SJCRH30 (cell line): ENCODE measurements at regions not wholly inside any gene's neighbourhood (a gene's known extent, or its start where the extent isn't known, plus 50 kb on each side); places are given as distances from the start of the nearest gene placed in this dataset.
"Not testable (repeated sequence)": the region's sequence is repeated elsewhere in the genome, so short reads cannot be mapped to it uniquely, and the experiment has no call there.

Experiments used
- DNase-seq, 2 experiments: peaks; one replicate each; pipeline ENCODE4 v3.0.0-alpha.2; 2015 to 2020
- H3K27ac ChIP-seq: fragments of 250-450 bp; sonication (Bioruptor Pico); 2 replicates; pipeline ENCODE4 v1.5.1; 2020; ENCODE audit warnings: mild to moderate bottlenecking, moderate library complexity
- H3K27me3 ChIP-seq: fragments of 250-450 bp; sonication (Bioruptor Pico); 2 replicates; pipeline ENCODE4 v1.5.1; 2020; ENCODE audit warnings: mild to moderate bottlenecking, moderate library complexity
- H3K36me3 ChIP-seq: fragments of 250-450 bp; sonication (Bioruptor Pico); 2 replicates; pipeline ENCODE4 v1.5.1; 2020; ENCODE audit warnings: mild to moderate bottlenecking, moderate library complexity
- H3K4me1 ChIP-seq: fragments of 250-450 bp; sonication (Bioruptor Pico); 2 replicates; pipeline ENCODE4 v1.5.1; 2020; ENCODE audit warnings: mild to moderate bottlenecking, moderate library complexity
- H3K4me3 ChIP-seq: fragments of 250-450 bp; sonication (Bioruptor Pico); 2 replicates; pipeline ENCODE4 v1.5.1; 2020; ENCODE audit warnings: mild to moderate bottlenecking, moderate library complexity
- H3K9me3 ChIP-seq: fragments of 250-450 bp; sonication (Bioruptor Pico); replicated peaks from 2 replicates; pipeline ENCODE4 v1.5.1; 2020; ENCODE audit warnings: mild to moderate bottlenecking, moderate library complexity

DNA sequence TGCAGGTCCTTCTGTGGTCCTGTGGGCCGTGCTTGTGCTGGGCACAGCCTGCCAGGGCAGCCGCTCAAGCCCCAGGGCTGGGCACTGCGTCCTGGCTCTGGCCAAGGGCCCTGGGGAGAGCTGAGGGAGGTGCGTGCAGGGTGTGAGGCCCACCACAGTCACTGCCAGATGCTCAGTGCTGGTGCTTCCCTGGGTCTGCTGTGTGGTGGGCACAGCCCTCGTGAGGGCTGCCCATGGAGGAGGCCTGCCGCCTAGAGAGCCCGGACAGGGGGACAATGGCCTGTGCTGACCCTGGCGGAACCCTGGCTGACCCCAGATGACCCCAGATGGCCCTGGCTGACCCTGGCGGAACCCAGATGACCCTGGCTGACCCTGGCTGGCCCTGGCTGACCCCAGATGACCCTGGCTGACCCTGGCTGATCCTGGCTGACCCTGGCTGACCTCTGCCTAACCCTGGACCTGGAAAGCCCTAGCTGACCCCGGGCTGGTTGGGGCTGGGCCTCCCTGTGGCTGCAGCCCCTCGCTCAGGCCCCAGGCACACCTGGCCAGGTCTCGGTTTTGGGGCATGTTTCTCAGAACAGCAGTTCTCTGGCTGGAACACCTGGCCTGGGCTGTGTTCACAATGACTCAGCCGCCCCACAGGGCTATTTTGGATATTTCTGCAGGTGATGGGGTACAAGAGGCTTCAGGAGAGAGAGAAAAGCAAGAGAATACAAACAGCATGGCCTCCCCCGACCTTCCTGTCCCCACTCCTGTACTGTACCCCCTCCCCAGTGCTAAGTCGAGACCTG, 55.4 kb downstream of the TMEM121 start:
- Histone ChIP-seq H3K4me3 (no peak overlapping the region), H3K4me1 (no peaks in the 10 kb centered on the region), H3K9me3 (no peaks in the 10 kb centered on the region), H3K36me3 (no peaks in the 10 kb centered on the region), H3K27ac (no peak overlapping the region), H3K27me3 (no peaks in the 10 kb centered on the region)
- DNase-seq = no peak

DNA sequence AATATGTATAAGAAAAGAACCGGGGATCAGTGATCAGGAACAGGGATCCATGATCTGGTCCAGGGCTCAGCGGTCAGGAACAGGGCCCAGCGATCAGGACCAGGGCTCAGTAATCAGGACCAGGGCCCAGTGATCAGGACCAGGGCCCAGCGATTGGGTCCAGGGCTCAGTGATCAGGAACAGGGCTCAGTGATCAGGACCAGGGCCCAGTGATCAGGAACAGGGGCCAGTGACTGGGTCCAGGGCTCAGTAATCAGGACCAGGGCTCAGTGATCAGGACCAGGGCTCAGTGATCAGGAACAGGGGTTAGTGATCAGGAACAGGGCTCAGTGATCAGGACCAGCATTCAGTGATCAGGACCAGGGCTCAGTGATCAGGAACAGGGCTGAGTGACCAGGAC, 56.3 kb downstream of the TMEM121 start:
- Histone ChIP-seq H3K36me3 (no peaks in the 10 kb centered on the region), H3K27me3 (no peaks in the 10 kb centered on the region), H3K27ac (no peak overlapping the region), H3K4me3 (no peak overlapping the region), H3K9me3 (no peaks in the 10 kb centered on the region), H3K4me1 (no peaks in the 10 kb centered on the region)
- peak in 1 of 2 experiments; percentile 29 for DNase-seq

DNA sequence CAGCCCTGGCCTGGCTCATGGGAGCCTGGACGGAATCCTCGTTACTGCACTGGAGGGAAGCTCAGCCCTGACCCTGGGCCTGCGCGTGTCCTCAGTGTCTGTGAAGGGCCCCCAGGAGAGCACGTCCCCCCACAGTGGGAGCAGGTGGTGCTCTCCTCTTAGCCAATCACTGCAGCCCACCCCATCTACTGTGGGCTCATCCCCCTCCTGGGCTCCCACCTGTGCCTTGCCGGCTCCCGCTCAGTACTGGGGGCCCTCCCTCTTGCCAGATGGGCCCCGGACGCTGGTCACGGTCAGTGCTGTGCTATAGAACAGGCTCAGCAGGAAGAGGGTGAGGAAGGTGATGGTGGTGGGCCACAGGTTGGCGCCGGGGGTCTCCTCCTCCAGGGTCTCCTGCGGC, 57.5 kb downstream of the TMEM121 start:
- H3K36me3 ChIP-seq, H3K9me3 ChIP-seq, H3K4me3 ChIP-seq, H3K27ac ChIP-seq, H3K27me3 ChIP-seq, H3K4me1 ChIP-seq, DNase-seq: not testable (repeated sequence)

DNA sequence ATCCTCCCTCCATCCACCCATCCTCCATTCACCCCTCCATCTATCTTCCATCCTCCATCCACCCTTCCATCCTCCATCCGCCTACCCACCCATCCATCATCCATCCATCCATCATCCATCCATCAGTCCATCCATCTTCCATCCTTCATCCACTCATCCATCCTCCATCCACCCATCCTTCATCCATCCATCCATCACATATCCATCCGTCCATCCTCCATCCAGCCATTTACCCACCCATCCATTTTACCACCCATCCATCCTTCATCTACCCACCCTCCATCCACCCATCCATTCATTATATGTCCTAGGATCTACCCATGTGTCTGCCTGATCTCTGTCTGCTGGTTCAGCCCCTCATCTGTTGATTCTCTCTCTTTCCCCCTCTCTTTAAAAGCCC, 58.9 kb downstream of the TMEM121 start:
- not testable (repeated sequence) for H3K9me3 ChIP-seq

DNA sequence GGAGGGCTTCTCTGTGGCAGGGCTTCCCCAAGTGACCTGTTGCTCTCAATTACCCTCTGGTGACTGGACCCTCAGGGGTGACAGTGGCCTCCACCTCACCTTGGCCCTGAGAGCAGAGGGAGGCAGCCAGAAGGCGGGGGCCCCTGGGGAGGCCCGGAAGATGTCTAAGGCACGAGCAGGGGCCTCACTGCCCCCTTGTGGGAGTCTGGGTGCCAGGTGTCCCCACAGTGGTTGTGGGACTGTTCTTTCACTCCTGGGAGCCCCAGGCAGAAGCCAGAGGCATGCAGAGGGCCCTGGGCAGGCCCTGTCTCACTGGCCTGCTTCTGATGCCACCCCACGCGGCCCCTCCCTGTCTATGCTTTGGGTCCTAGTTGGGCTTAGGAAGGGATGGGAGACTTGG, 59.3 kb downstream of the TMEM121 start:
- H3K36me3 ChIP-seq, H3K4me1 ChIP-seq, H3K9me3 ChIP-seq, H3K4me3 ChIP-seq, H3K27me3 ChIP-seq, H3K27ac ChIP-seq, DNase-seq: not testable (repeated sequence)

More for the DNA sequence above, 58.9 kb downstream of the TMEM121 start:
- H3K4me3 ChIP-seq, H3K27ac ChIP-seq, H3K4me1 ChIP-seq, H3K36me3 ChIP-seq, DNase-seq, H3K27me3 ChIP-seq: not testable (repeated sequence)

DNA sequence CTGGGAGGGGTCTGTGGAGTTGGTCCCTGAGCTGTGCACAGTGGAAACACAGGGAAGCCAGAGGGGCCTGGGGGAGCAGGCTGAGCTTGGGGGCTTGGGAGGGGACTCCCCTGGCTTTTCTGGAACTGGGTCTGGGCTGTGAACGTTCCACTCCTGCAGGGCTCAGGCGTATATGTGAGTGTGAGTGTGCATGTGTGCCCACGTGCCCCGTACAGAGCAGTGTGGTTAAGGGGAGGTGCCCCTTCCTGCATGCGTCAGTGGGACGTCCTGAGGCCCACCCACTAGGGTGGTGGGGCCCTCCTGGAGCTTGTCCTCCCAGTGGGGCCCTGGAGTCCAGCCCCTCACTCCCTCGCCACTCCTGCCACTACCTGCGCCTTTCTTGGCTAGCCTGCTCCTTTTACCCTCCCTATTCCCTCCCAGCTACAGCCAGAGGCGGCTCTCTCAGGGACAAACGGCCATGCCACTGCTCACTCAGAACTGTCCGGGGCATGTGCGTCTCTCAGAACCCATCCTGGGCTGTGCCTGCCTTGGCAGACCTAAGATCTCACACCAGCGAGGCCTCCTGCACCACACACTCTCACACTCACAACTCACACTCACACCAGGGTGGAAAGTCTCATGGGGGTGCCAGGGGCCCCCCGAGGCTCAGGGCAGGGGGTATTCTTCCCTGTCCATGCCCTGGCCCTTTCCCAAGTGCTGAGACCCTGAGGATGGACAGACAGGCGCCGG, 59.9 kb downstream of the TMEM121 start:
- not testable (repeated sequence) for DNase-seq, H3K27ac ChIP-seq, H3K4me3 ChIP-seq, H3K27me3 ChIP-seq, H3K9me3 ChIP-seq, H3K4me1 ChIP-seq, H3K36me3 ChIP-seq

DNA sequence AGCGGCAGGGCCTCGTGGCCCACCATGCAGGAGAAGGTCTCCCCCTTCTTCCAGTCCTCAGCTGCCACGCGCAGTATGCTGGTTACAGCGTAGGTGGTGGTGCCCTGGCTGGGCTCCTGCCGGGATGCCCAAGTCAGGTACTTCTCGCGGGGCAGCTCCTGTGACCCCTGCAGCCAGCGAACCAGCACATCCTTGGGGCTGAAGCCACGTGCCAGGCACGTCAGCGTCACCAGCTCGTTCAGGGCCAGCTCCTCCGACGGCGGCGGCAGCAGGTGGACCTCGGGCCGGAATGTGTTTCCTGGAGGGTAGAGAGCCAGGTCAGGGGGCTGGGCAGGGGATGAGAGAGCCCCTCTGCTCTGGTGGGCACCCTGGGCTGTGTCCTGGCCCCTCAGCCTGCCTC, 60.7 kb downstream of the TMEM121 start:
- H3K27me3 ChIP-seq, H3K27ac ChIP-seq, H3K4me3 ChIP-seq, H3K9me3 ChIP-seq, H3K4me1 ChIP-seq, DNase-seq, H3K36me3 ChIP-seq: not testable (repeated sequence)

DNA sequence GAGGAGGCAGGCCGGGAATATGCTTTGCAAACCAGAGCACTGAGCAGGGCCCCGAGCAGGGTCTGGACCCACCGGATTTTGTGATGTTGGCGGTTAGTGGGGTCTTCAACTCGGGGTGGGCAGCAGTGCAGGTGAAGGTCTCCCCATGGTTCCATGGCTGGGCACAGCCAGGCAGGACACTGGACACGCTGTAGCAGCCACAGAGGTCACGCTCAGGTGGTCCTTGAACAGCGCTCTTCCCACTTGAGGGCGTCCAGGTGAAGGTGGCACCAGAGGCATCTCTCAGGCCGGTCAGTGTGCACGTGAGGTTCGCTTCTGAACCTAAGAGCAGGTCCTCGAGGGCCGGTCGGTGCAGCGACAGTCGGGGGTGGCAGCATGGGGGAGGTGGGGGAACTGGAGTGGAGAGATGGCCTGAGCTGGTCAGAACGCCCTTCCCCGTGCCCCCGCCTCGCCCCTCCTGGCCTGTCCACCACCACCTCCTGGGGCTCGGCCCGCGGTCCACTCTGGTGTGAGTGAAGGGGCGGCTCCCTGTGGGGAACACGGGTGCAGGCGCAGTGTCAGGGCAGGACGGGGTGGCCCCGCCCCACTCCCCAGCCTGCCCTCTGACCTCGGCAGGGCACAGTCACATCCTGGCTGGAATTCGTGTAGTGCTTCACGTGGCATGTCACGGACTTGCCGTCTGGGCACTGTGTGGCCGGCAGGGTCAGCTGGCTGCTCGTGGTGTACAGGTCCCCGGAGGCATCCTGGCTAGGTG, 61.3 kb downstream of the TMEM121 start:
- H3K4me3 ChIP-seq, DNase-seq, H3K4me1 ChIP-seq, H3K27ac ChIP-seq, H3K9me3 ChIP-seq, H3K27me3 ChIP-seq, H3K36me3 ChIP-seq: not testable (repeated sequence)

DNA sequence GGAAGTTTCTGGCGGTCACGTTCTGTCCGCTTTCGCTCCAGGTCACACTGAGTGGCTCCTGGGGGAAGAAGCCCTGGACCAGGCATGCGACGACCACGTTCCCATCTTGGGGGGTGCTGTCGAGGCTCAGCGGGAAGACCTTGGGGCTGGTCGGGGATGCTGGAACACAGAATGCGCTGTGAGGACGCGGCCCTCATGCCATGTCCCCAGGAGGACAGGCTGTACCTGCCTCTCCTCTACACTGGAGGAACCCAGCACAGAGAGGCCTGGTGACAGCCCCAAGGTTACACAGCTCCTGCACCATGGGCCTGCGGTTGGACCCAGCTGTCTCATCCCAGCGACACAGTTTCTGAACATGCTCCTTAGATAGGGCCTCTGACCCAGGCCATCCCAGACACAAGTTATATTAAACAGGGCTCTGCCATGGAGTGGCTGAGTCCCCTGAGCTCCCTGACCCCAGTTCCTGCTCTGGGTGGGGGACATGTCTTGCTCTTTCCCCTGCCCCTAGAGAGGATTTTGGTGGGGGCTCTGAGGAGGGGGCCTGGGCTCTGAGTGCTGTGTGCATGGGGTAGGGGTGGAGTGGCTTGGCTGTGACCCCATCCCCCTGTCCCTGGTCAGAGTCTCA, 62.0 kb downstream of the TMEM121 start:
- H3K4me3 ChIP-seq = no peak overlapping the region
- H3K4me1 ChIP-seq = no peaks in the 10 kb centered on the region
- H3K9me3 ChIP-seq = no peaks in the 10 kb centered on the region
- no peaks in the 10 kb centered on the region for H3K27me3 ChIP-seq
- DNase-seq = no peak
- H3K36me3 ChIP-seq = no peaks in the 10 kb centered on the region
- no peak overlapping the region for H3K27ac ChIP-seq

DNA sequence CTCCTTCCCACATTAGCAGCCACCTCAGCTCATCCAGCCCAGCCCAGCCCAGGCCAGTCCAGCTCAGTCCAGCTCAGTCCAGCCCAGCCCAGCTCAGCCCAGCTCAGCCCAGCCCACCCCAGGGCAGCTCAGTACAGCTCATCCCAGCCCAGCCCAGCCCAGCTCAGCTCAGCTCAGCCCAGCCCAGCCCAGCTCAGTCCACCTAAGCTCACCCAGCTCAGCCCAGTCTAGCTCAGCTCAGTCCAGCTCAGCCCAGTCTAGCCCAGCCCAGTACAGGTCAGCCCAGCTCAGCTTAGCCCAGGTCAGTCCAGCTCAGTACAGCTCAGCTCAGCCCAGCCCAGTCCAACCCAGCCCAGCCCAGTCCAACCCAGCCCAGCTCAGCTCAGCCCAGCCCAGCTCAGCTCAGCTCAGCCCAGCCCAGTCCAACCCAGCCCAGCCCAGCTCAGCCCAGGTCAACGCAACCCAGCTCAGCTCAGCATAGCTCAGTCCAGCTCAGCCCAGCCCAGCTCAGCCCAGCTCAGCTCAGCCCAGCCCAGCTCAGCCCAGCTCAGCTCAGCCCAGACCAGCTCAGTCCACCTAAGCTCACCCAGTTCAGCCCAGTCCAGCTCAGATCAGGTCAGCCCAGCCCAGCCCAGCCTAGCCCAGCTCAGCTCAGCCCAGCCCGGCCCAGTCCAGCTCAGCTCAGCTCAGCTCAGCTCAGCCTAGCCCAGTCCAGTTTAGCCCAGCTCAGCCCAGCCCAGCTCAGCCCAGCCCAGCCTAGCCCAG, 63.0 kb downstream of the TMEM121 start:
- Histone ChIP-seq H3K9me3 (no peaks in the 10 kb centered on the region), H3K36me3 (no peaks in the 10 kb centered on the region), H3K4me1 (no peaks in the 10 kb centered on the region), H3K27me3 (no peaks in the 10 kb centered on the region), H3K27ac (no peak overlapping the region), H3K4me3 (no peak overlapping the region)
- no peak for DNase-seq

DNA sequence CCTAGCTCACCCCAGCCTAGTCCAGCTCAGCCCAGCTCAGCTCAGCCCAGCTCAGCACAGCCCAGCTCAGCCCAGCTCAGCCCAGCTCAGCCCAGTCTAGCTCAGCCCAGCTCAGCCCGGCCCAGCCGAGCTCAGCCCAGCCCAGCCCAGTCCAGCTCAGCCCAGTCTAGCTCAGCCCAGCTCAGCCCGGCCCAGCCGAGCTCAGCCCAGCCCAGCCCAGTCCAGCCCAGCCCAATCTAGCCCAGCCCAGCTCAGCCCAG, 63.5 kb downstream of the TMEM121 start:
- not testable (repeated sequence) for H3K36me3 ChIP-seq, H3K27ac ChIP-seq, H3K4me1 ChIP-seq, H3K4me3 ChIP-seq, DNase-seq, H3K9me3 ChIP-seq, H3K27me3 ChIP-seq

DNA sequence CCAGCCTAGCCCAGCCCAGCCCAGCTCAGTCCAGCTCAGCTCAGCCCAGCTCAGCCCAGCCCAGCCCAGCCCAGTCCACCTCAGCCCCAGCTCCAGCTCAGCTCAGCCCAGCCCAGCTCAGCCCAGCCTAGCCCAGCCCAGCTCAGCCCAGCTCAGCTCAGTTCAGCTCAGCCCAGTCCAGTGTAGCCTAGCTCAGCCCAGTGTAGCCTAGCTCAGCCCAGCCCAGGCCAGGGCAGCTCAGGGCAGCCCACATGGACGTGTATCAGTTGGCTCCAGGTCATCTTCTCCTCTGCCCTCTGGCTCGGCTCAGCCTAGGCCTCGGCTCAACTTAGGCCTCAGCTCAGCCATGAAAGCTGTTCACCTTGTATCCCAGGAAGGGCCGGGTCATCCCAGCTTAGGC, 64.7 kb downstream of the TMEM121 start:
- H3K9me3 ChIP-seq = no peaks in the 10 kb centered on the region
- no peak for DNase-seq
- H3K36me3 ChIP-seq = no peaks in the 10 kb centered on the region
- no peak overlapping the region for H3K4me3 ChIP-seq
- no peaks in the 10 kb centered on the region for H3K4me1 ChIP-seq
- H3K27me3 ChIP-seq = no peaks in the 10 kb centered on the region
- no peak overlapping the region for H3K27ac ChIP-seq

DNA sequence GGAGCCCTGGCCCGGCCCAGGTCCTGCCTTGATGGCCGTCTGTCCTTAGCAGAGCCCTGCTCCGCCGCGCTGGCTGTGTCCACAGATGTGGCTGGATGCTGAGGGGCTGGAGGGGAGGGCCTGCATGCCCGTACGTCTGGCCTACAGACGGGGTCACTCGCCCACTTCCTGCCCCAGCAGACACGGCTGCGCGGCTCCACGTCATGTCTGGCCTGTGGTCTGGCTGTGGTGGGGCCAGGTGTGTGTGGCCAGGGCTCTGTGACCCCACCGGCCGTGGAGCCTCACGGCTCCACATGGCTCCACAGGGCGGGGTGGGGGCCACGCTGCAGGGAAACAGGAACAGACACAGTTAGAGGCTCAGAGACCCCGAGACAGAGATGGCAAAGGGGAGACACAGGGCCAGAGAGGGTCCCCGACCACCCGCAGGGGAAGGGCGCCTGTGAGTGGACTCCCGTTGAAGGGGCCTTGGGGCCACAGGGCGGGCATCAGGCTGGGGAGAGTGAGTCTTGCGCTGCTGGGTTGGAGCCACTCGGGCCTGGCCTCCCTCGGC, 65.5 kb downstream of the TMEM121 start:
- not testable (repeated sequence) for H3K27me3 ChIP-seq, H3K4me1 ChIP-seq, H3K27ac ChIP-seq, H3K9me3 ChIP-seq, H3K36me3 ChIP-seq, DNase-seq, H3K4me3 ChIP-seq

DNA sequence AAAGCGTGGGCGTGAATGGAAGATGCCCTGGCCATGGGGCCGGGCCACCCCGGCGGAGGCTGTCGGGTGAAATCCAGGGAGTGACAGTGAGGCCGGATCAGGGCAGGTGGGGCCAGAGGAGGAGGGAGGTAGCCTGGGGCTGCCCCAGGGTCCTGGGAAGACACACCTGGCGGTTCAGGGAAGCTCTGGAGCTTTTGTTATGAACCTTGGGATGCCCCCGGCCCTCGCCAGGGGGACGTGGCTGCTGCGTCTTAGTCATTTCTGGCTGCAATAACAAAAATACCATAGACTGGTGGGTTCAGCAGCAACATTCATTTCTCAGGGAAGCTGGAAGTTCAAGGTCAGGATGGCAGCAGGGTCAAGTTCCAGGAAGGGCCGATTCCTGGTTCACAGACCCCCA, 66.3 kb downstream of the TMEM121 start:
- not testable (repeated sequence) for H3K4me1 ChIP-seq, H3K4me3 ChIP-seq, H3K9me3 ChIP-seq, DNase-seq, H3K27me3 ChIP-seq, H3K27ac ChIP-seq, H3K36me3 ChIP-seq
